ENCODE measurements at regions not wholly inside any gene's neighbourhood (a gene's known extent, or its start where the extent isn't known, plus 50 kb on each side); places are given as distances from the start of the nearest gene placed in this dataset.
A peak's percentile ranks its signal among the peaks of the same experiment; 100 is the strongest.

DNA sequence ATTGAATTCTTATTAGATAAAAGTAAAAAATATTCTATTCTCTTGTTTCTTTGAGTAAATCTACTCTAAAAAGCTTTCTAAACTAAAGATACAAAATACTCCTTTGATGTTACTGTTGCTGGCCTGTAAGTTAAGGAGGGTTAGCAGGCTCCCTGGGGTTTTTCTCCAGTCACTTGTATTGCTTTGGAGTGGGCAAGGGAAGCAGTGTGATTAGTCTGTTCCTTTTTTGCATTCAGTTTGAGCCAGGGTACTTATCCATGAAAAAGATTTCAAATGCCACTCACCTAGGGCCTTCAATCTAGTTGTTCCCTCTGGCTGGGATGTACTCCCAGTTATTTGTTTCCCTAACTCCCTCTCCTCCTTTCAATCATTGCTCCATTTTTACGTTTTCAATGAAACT, 256.2 kb upstream of the SMC2 start:
- peak; percentile 50 for TF ChIP-seq NANOG (IDR thresholded peaks at IDR 0.05; ENCODE audit: insufficient read depth, low read depth, low read length, poor library complexity, severe bottlenecking)
- no peak for TF ChIP-seq TEAD4 (IDR thresholded peaks at IDR 0.05; ENCODE audit: low read depth, low read length)
- Histone ChIP-seq H3K18ac (ENCODE audit: extremely low read depth, low read length) (no peak overlapping the region), H3K36me3 (ENCODE audit: control insufficient read depth in 2 of 4, insufficient read depth in 4 of 4, low read length in 3 of 4) (no peaks in the 10 kb centered on the region), H2BK5ac (ENCODE audit: low read depth, low read length) (no peak overlapping the region), H3K79me2 (ENCODE audit: control insufficient read depth in 1 of 2, insufficient read depth in 2 of 2, low read length in 2 of 2) (no peaks in the 10 kb centered on the region), H3K23ac (ENCODE audit: insufficient read length) (no peak overlapping the region), H3K56ac (replicated peaks; ENCODE audit: insufficient read length, low read depth, low read length) (no peak overlapping the region), H4K8ac (ENCODE audit: extremely low read depth, insufficient read depth, low read length) (no peak overlapping the region), H4K91ac (replicated peaks; ENCODE audit: insufficient read length, low read length) (no peak overlapping the region), H3K4me3 (ENCODE audit: extremely low read depth in 1 of 4, insufficient read depth in 2 of 4, low read depth in 3 of 4, low read length in 4 of 4) (no peak overlapping the region), H3K27me3 (replicated peaks in 1 of 4; ENCODE audit: control insufficient read depth in 3 of 4, extremely low read depth in 1 of 4, insufficient read depth in 3 of 4, low read length in 3 of 4) (no peaks in the 10 kb centered on the region), H4K20me1 (replicated peaks in 1 of 2; ENCODE audit: control insufficient read depth in 1 of 2, insufficient read depth in 2 of 2, low read length in 2 of 2) (no peaks in the 10 kb centered on the region), H3K4me2 (ENCODE audit: insufficient read depth in 1 of 2, low read depth in 2 of 2, low read length in 2 of 2) (no peak overlapping the region), H2AFZ (ENCODE audit: low read length) (no peak overlapping the region), H2BK15ac (ENCODE audit: low read length) (no peak overlapping the region), H2BK12ac (ENCODE audit: low read depth, low read length) (no peak overlapping the region), H2AK5ac (ENCODE audit: low read depth, low read length) (no peak overlapping the region), H3K79me1 (ENCODE audit: low read depth, low read length) (no peaks in the 10 kb centered on the region), H3K9ac (replicated peaks in 1 of 4; ENCODE audit: extremely low read depth in 1 of 4, low read depth in 3 of 4, low read length in 3 of 4) (no peak overlapping the region; a peak in 1 of 7 replicates), H3K9me3 (ENCODE audit: insufficient read depth in 2 of 2, low read depth in 1 of 2, low read length in 1 of 2) (no peaks in the 10 kb centered on the region), H2BK20ac (ENCODE audit: low read length) (no peak overlapping the region), H3K4ac (replicated peaks; ENCODE audit: insufficient read length, low read depth, low read length) (no peak overlapping the region), H3K27ac (ENCODE audit: low read depth, low read length) (no peak overlapping the region), H3K4me1 (replicated peaks in 1 of 4; ENCODE audit: control insufficient read depth in 3 of 4, insufficient read depth in 4 of 4, low read length in 3 of 4) (no peaks in the 10 kb centered on the region), H3K23me2 (ENCODE audit: low read depth, low read length) (no peaks in the 10 kb centered on the region), H3K14ac (ENCODE audit: insufficient read length) (no peak overlapping the region), H4K5ac (ENCODE audit: insufficient read length, low read depth, low read length) (no peak overlapping the region), H2BK120ac (replicated peaks; ENCODE audit: low read depth, low read length) (no peak overlapping the region)
- peak in 1 of 2 experiments; percentile 5 for DNase-seq (ENCODE audit: low read depth in 1 of 2, low spot score in 2 of 2)
- FAIRE-seq, result no peak
- CTCF ChIA-PET (ENCODE audit: partially characterized antibody), result no interaction called here
- 79% methylated on average over 1 of the region's 1 CpG; no CpG with 5 or more reads in 1 of the 2 experiments for WGBS, 2 experiments (ENCODE audit: extremely low coverage in 1 of 2, insufficient coverage in 1 of 2, insufficient read length in 1 of 2, insufficient replicate concordance in 2 of 2, low coverage in 1 of 2, low lambda C conversion rate in 2 of 2, missing lambda C conversion rate in 1 of 2)
- POLR2A ChIA-PET (ENCODE audit: partially characterized antibody), result no interaction called here
